Ovary (tissue), 3 donors: ENCODE measurements at regions not wholly inside any gene's neighbourhood (a gene's known extent, or its start where the extent isn't known, plus 50 kb on each side); places are given as distances from the start of the nearest gene placed in this dataset.

ENCODE experiments used
- CTCF ChIP-seq, 3 donors: fragments of 450-650 bp in 2 of 3; fragments of 200-600 bp in 1 of 3; IDR thresholded peaks; one replicate each; pipeline versions ENCODE4 v1.5.1 to v1.8.0; 2016 to 2022; ENCODE audit warnings: antibody characterized with exemption in 3 of 3, mild to moderate bottlenecking in 1 of 3
- POLR2A ChIP-seq: fragments of 450-650 bp; IDR thresholded peaks from one replicate; pipeline ENCODE4 v1.6.1; 2017; ENCODE audit warnings: antibody characterized with exemption, mild to moderate bottlenecking, moderate library complexity
- donor health status: DM: no; HTN: no; CAD: no.

- no peak for TF ChIP-seq CTCF (IDR thresholded peaks at IDR 0.05)
- TF ChIP-seq POLR2A = no peak
These were observed 123.3 kb upstream of the TP63 start for GRCh38 chr3:189507856-189508255.
